GM12878 (cell line): ENCODE measurements at regions not wholly inside any gene's neighbourhood (a gene's known extent, or its start where the extent isn't known, plus 50 kb on each side); places are given as distances from the start of the nearest gene placed in this dataset.

Experiments
- ATAC-seq: fragments of 200-7000 bp; cut with Tn5 transposase; 3 replicates; pipeline ENCODE4 v1.9.1; 2020; ENCODE audit warnings: mild to moderate bottlenecking, moderate library complexity
- BruUV-seq: library from RNA; stranded (reverse); fragments of 400-500 nt; replicated peaks from 2 replicates; lab custom pipeline; 2021; lab: Mats Ljungman, UMichigan
- CTCF ChIA-PET: fragments of 300-600 bp; sonication (Branson Sonifier 250); formaldehyde crosslinking; extraction: SDS; loops from one replicate; lab custom pipeline; 2021; ENCODE audit warnings: inconsistent platforms; lab: Yijun Ruan, JAX
- POLR2A ChIA-PET: fragments of 350-600 bp; formaldehyde crosslinking; extraction: SDS; loops from one replicate; lab custom pipeline; 2021; ENCODE audit warnings: inconsistent platforms; lab: Charles Lee
- RAD21 ChIA-PET: fragments of 300-600 bp; sonication (Branson Sonifier 250); formaldehyde crosslinking; loops from one replicate; lab custom pipeline; 2023; ENCODE audit warnings: antibody characterized with exemption; ENCODE audit not compliant: unreplicated experiment; lab: Charles Lee
- SMC1A ChIA-PET: fragments of 300-600 bp; sonication (Branson Sonifier 250); formaldehyde crosslinking; loops from one replicate; lab custom pipeline; 2023; ENCODE audit not compliant: unreplicated experiment, uncharacterized antibody; lab: Charles Lee
- DNase-seq: peaks from one replicate; pipeline ENCODE4 v3.0.0-alpha.2; 2011; ENCODE audit warnings: low read depth, low spot score
- FAIRE-seq: peaks from 3 replicates; lab custom pipeline; 2011; peaks lifted over from hg19 to GRCh38; lab: Jason Lieb, UNC
- H2AFZ ChIP-seq: 2 replicates; pipeline ENCODE4 v1.6.0; 2011; ENCODE audit warnings: low read depth, low read length, control low read depth; ENCODE audit not compliant: control insufficient read depth
- H3K27ac ChIP-seq: 2 replicates; pipeline ENCODE4 v1.5.1; 2011; ENCODE audit warnings: control low read depth; ENCODE audit not compliant: control insufficient read depth, insufficient read depth
- H3K27me3 ChIP-seq, 2 experiments: replicated peaks in 1 of 2; 2 replicates each; pipeline versions ENCODE4 v1.6.0 to v1.6.1; 2011; ENCODE audit warnings: low read length in 1 of 2; ENCODE audit not compliant: control insufficient read depth in 2 of 2, insufficient read depth in 2 of 2
- H3K36me3 ChIP-seq, 2 experiments: 2 replicates each; pipeline ENCODE4 v1.5.1; 2011; ENCODE audit warnings: low read length in 1 of 2; ENCODE audit not compliant: control insufficient read depth in 2 of 2, insufficient read depth in 2 of 2
- H3K4me1 ChIP-seq: 2 replicates; pipeline ENCODE4 v1.6.1; 2011; ENCODE audit warnings: mild to moderate bottlenecking, low read length, moderate library complexity, mixed read lengths; ENCODE audit not compliant: control insufficient read depth, insufficient read depth
- H3K4me2 ChIP-seq: 2 replicates; pipeline ENCODE4 v1.6.0; 2011; ENCODE audit warnings: control low read depth; ENCODE audit not compliant: control insufficient read depth, insufficient read depth
- H3K4me3 ChIP-seq: fragments of 200-600 bp; sonication (generic); 2 replicates; pipeline ENCODE4 v1.5.1; 2016
- H3K79me2 ChIP-seq: 2 replicates; pipeline ENCODE4 v1.6.0; 2011; ENCODE audit warnings: low read length; ENCODE audit not compliant: control insufficient read depth, insufficient read depth
- H3K9ac ChIP-seq: 2 replicates; pipeline ENCODE4 v1.8.0; 2011; ENCODE audit warnings: low read length, control low read depth, mixed read lengths; ENCODE audit not compliant: control insufficient read depth, insufficient read depth
- H3K9me3 ChIP-seq: replicated peaks from 3 replicates; pipeline ENCODE4 v1.5.1; 2011; ENCODE audit warnings: mild to moderate bottlenecking, low read length; ENCODE audit not compliant: control insufficient read depth, insufficient read depth
- H4K20me1 ChIP-seq: 2 replicates; pipeline ENCODE4 v1.6.0; 2011; ENCODE audit not compliant: control insufficient read depth, insufficient read depth
- MTA2 ChIP-seq: fragments of 450-650 bp; IDR thresholded peaks from 2 replicates; pipeline ENCODE4 v1.6.1; 2016; ENCODE audit warnings: low read depth, mild to moderate bottlenecking, moderate library complexity
- RCOR1 ChIP-seq: conservative IDR thresholded peaks from 2 replicates; pipeline ENCODE4 v1.6.1; 2012; ENCODE audit warnings: low read depth, low read length, improper control_type of control experiment
- SRF ChIP-seq, 2 experiments: IDR thresholded peaks; 2 replicates each; pipeline ENCODE4 v1.6.1; 2011; ENCODE audit warnings: low read depth in 2 of 2, low read length in 2 of 2, mild to moderate bottlenecking in 1 of 2, moderate library complexity in 1 of 2
- TCF7 ChIP-seq: IDR thresholded peaks from 2 replicates; pipeline ENCODE4 v1.6.1; 2014; ENCODE audit warnings: antibody characterized with exemption, borderline replicate concordance
- YY1 ChIP-seq: IDR thresholded peaks from 2 replicates; pipeline ENCODE4 v1.6.1; 2011; ENCODE audit warnings: low read depth, mild to moderate bottlenecking, low read length
- ZSCAN29 ChIP-seq: fragments of 450-650 bp; IDR thresholded peaks from 2 replicates; pipeline ENCODE4 v1.6.1; 2017; ENCODE audit warnings: mild to moderate bottlenecking, moderate library complexity
- in situ Hi-C: fragments of 300-500 bp; cut with MboI; formaldehyde crosslinking; loops from 9 replicates; pipeline ENCODE4 v1.14.3; 2018; ENCODE audit warnings: mixed read lengths
- intact Hi-C: fragments of 100-400 bp; cut with micrococcal nuclease; formaldehyde crosslinking; loops from one replicate; pipeline ENCODE4 v1.14.2; 2022; ENCODE audit not compliant: unreplicated experiment
- TF ChIP-seq, protein P1 (sequence below): IDR thresholded peaks from 2 replicates; pipeline ENCODE4 v1.6.1; 2011; ENCODE audit warnings: borderline replicate concordance, low read depth, mild to moderate bottlenecking, moderate library complexity, mixed read lengths, low read length; ENCODE audit not compliant: insufficient read depth; ENCODE audit errors: extremely low read length
- TF ChIP-seq, protein P2 (sequence below): IDR thresholded peaks from 2 replicates; pipeline ENCODE4 v1.6.1; 2011; ENCODE audit warnings: low read depth, low read length, improper control_type of control experiment, borderline replicate concordance

DNA sequence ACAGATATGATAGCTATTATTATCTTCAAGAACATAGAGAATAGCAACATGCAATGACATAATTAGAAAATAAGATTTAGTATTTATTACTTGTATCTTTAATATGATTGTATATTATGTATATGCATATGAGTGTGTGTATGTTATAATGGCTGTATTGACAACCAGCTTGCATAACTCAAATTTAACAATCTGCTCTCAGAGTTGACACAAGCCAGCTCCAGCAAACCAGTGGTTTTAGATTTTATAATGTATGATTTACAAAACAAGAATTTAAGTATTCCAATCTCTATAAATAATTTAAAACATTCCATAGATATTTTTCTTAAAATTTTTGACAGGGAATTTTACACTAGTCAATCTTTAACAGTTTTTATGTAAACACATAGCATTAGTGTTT is 935.9 kb upstream of the EPHA5 start:
- Histone ChIP-seq H2AFZ (no peak overlapping the region), H3K79me2 (no peaks in the 10 kb centered on the region), H3K36me3 (no peaks in the 10 kb centered on the region), H3K27ac (no peak overlapping the region), H3K9ac (no peak overlapping the region), H3K27me3 (no peaks in the 10 kb centered on the region), H3K9me3 (no peaks in the 10 kb centered on the region), H3K4me2 (no peak overlapping the region)
- POLR2A ChIA-PET = no interaction called here
- no peak for ATAC-seq
- BruUV-seq = no TSS peak
- in situ Hi-C loops = no loop called here
- no peak for TF ChIP-seq YY1
- TF ChIP-seq, all 136 proteins: peak for 0
- CTCF ChIA-PET = no interaction called here
- DNase-seq = no peak
- SMC1A ChIA-PET = no interaction called here
- Histone ChIP-seq H3K4me3 (no peak overlapping the region), H3K4me1 (no peaks in the 10 kb centered on the region), H4K20me1 (no peaks in the 10 kb centered on the region)
- intact Hi-C loops = no loop called here
- RAD21 ChIA-PET = no interaction called here
- FAIRE-seq = no peak

DNA sequence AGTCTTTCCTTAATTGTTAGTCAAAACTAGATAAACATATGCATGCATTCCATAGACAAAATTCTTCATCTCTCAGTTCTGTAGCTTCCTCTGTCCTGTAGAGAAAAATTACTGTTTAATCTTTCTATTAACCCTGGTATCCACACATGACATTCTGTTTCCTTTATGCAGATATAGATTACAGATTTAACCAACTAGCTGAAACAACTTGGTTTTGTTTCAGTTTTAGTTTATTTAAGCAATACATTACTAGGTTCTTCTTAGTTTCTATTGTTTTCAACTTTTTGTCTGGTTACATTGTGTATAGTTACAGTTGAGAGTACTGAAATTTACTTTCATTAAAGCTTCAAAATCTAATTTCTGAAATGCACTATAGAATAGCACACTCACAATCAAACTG is 933.9 kb upstream of the EPHA5 start:
- H3K9ac ChIP-seq = no peak overlapping the region
- no TSS peak for BruUV-seq
- H3K4me2 ChIP-seq = no peak overlapping the region
- ChIA-PET POLR2A (interaction anchor here (0.6 kb wide), 1 partner anchor 692 kb away, joined by 3 read pairs; no protein-coding TSS in a partner anchor), SMC1A (interaction anchor here (1.3 kb wide), 1 partner anchor 14 kb away, joined by 3 read pairs; no protein-coding TSS in a partner anchor), RAD21 (no interaction called here), CTCF (no interaction called here)
- H3K36me3 ChIP-seq = no peaks in the 10 kb centered on the region
- H3K79me2 ChIP-seq = no peaks in the 10 kb centered on the region
- DNase-seq (no peak), FAIRE-seq (no peak), ATAC-seq (no peak)
- TF ChIP-seq TCF7 (no peak), ZSCAN29 (no peak), RCOR1 (no peak), SRF (IDR thresholded peaks at IDR 0.05; ENCODE audit: low read depth in 2 of 2, low read length in 2 of 2) (no peak), MTA2 (no peak)
- TF ChIP-seq, protein P1, sequence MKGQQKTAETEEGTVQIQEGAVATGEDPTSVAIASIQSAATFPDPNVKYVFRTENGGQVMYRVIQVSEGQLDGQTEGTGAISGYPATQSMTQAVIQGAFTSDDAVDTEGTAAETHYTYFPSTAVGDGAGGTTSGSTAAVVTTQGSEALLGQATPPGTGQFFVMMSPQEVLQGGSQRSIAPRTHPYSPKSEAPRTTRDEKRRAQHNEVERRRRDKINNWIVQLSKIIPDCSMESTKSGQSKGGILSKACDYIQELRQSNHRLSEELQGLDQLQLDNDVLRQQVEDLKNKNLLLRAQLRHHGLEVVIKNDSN = no peak
- TF ChIP-seq, protein P2, sequence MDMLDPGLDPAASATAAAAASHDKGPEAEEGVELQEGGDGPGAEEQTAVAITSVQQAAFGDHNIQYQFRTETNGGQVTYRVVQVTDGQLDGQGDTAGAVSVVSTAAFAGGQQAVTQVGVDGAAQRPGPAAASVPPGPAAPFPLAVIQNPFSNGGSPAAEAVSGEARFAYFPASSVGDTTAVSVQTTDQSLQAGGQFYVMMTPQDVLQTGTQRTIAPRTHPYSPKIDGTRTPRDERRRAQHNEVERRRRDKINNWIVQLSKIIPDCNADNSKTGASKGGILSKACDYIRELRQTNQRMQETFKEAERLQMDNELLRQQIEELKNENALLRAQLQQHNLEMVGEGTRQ = no peak
- in situ Hi-C loops = no loop called here
- no peak overlapping the region for H3K27ac ChIP-seq
- no peak overlapping the region for H2AFZ ChIP-seq
- H3K4me1 ChIP-seq = no peaks in the 10 kb centered on the region
- intact Hi-C loops = no loop called here
- H3K27me3 ChIP-seq = no peaks in the 10 kb centered on the region
- no peak overlapping the region for H3K4me3 ChIP-seq
- no peaks in the 10 kb centered on the region for H4K20me1 ChIP-seq
- no peaks in the 10 kb centered on the region for H3K9me3 ChIP-seq
